GM21723 (cell line): ENCODE measurements at regions not wholly inside any gene's neighbourhood (a gene's known extent, or its start where the extent isn't known, plus 50 kb on each side); places are given as distances from the start of the nearest gene placed in this dataset.
A peak's percentile ranks its signal among the peaks of the same experiment; 100 is the strongest.

Experiments used
- ATAC-seq: cut with Tn5 transposase; IDR thresholded peaks from one replicate; pipeline ENCODE4 v1.9.1; 2021; ENCODE audit warnings: mild to moderate bottlenecking, moderate library complexity; ENCODE audit not compliant: unreplicated experiment

GRCh38 chr6:90730151-90730673 is 143.3 kb upstream of the MAP3K7 start:
- peak; percentile 62 for ATAC-seq

- ATAC-seq = no peak
Observed at GRCh38 chr6:90729057-90729456, 142.2 kb upstream of the MAP3K7 start.

- ATAC-seq = no peak
Observed at GRCh38 chr6:90722648-90723047, 135.8 kb upstream of the MAP3K7 start.

GRCh38 chr6:90720404-90720803 is 133.5 kb upstream of the MAP3K7 start:
- no peak for ATAC-seq

GRCh38 chr6:90719321-90720195 is 132.7 kb upstream of the MAP3K7 start:
- no peak for ATAC-seq

GRCh38 chr6:90716376-90716775 is 129.5 kb upstream of the MAP3K7 start:
- no peak for ATAC-seq

GRCh38 chr6:90715093-90715655 is 128.3 kb upstream of the MAP3K7 start:
- no peak for ATAC-seq

GRCh38 chr6:90714319-90714718 is 127.4 kb upstream of the MAP3K7 start:
- ATAC-seq = no peak

- ATAC-seq = no peak
Observed at GRCh38 chr6:90712114-90712513, 125.2 kb upstream of the MAP3K7 start.

GRCh38 chr6:90709431-90709996 is 122.6 kb upstream of the MAP3K7 start:
- ATAC-seq = no peak

- no peak for ATAC-seq
Observed at GRCh38 chr6:90708206-90708737, 121.4 kb upstream of the MAP3K7 start.

- no peak for ATAC-seq
Observed at GRCh38 chr6:90707246-90707645, 120.4 kb upstream of the MAP3K7 start.

GRCh38 chr6:90703336-90703735 is 116.5 kb upstream of the MAP3K7 start:
- ATAC-seq = no peak

- no peak for ATAC-seq
Observed at GRCh38 chr6:90701926-90702325, 115.1 kb upstream of the MAP3K7 start.

GRCh38 chr6:90701146-90701781 is 114.4 kb upstream of the MAP3K7 start:
- ATAC-seq = peak; percentile 82

- ATAC-seq = no peak
Observed at GRCh38 chr6:90695316-90695715, 108.4 kb upstream of the MAP3K7 start.

- ATAC-seq = no peak
Observed at GRCh38 chr6:90694802-90695201, 107.9 kb upstream of the MAP3K7 start.

- ATAC-seq = no peak
Observed at GRCh38 chr6:90691823-90692222, 105.0 kb upstream of the MAP3K7 start.

- no peak for ATAC-seq
Observed at GRCh38 chr6:90689172-90689571, 102.3 kb upstream of the MAP3K7 start.

- no peak for ATAC-seq
Observed at GRCh38 chr6:90687775-90688380, 101.0 kb upstream of the MAP3K7 start.

GRCh38 chr6:90681863-90682262 is 95.0 kb upstream of the MAP3K7 start:
- ATAC-seq = no peak
